HG03108 (cell line): ENCODE measurements at regions not wholly inside any gene's neighbourhood (a gene's known extent, or its start where the extent isn't known, plus 50 kb on each side); places are given as distances from the start of the nearest gene placed in this dataset.
"Not testable (repeated sequence)": the region's sequence is repeated elsewhere in the genome, so short reads cannot be mapped to it uniquely, and the experiment has no call there.

Experiments
- ATAC-seq: cut with Tn5 transposase; IDR thresholded peaks from one replicate; pipeline ENCODE4 v1.9.1; 2021; ENCODE audit warnings: moderate library complexity; ENCODE audit not compliant: unreplicated experiment

GRCh38 chr4:60423573-60424184 is 776.4 kb upstream of the ADGRL3 start:
- ATAC-seq, result not testable (repeated sequence)

- ATAC-seq, result no peak
These were observed 767.2 kb upstream of the ADGRL3 start for GRCh38 chr4:60432911-60433310.

GRCh38 chr4:60443068-60443467 is 757.1 kb upstream of the ADGRL3 start:
- ATAC-seq, result no peak

GRCh38 chr4:60443796-60444195 is 756.3 kb upstream of the ADGRL3 start:
- no peak for ATAC-seq

GRCh38 chr4:60450054-60450453 is 750.1 kb upstream of the ADGRL3 start:
- no peak for ATAC-seq

GRCh38 chr4:60452266-60452665 is 747.9 kb upstream of the ADGRL3 start:
- no peak for ATAC-seq

- no peak for ATAC-seq
These were observed 744.7 kb upstream of the ADGRL3 start for GRCh38 chr4:60455380-60455779.

- no peak for ATAC-seq
These were observed 738.6 kb upstream of the ADGRL3 start for GRCh38 chr4:60461551-60461950.

GRCh38 chr4:60463857-60464502 is 736.1 kb upstream of the ADGRL3 start:
- no peak for ATAC-seq

- no peak for ATAC-seq
These were observed 717.2 kb upstream of the ADGRL3 start for GRCh38 chr4:60482921-60483351.

- no peak for ATAC-seq
These were observed 714.9 kb upstream of the ADGRL3 start for GRCh38 chr4:60485276-60485675.

GRCh38 chr4:60487118-60487761 is 712.9 kb upstream of the ADGRL3 start:
- ATAC-seq, result not testable (repeated sequence)

GRCh38 chr4:60500810-60501209 is 699.3 kb upstream of the ADGRL3 start:
- no peak for ATAC-seq

GRCh38 chr4:60502733-60503132 is 697.4 kb upstream of the ADGRL3 start:
- ATAC-seq, result no peak

GRCh38 chr4:60506061-60506460 is 694.1 kb upstream of the ADGRL3 start:
- ATAC-seq, result no peak

GRCh38 chr4:60522265-60522664 is 677.9 kb upstream of the ADGRL3 start:
- ATAC-seq, result no peak

GRCh38 chr4:60531776-60532379 is 668.2 kb upstream of the ADGRL3 start:
- ATAC-seq, result no peak

GRCh38 chr4:60544981-60545380 is 655.1 kb upstream of the ADGRL3 start:
- ATAC-seq, result no peak

- no peak for ATAC-seq
These were observed 637.8 kb upstream of the ADGRL3 start for GRCh38 chr4:60562334-60562733.

- ATAC-seq, result no peak
These were observed 634.6 kb upstream of the ADGRL3 start for GRCh38 chr4:60565558-60565957.

GRCh38 chr4:60575336-60575735 is 624.8 kb upstream of the ADGRL3 start:
- ATAC-seq, result no peak

GRCh38 chr4:60579335-60579734 is 620.8 kb upstream of the ADGRL3 start:
- ATAC-seq, result no peak
